Right cardiac atrium (tissue), 5 donors: ENCODE measurements at regions not wholly inside any gene's neighbourhood (a gene's known extent, or its start where the extent isn't known, plus 50 kb on each side); places are given as distances from the start of the nearest gene placed in this dataset.
A peak's percentile ranks its signal among the peaks of the same experiment; 100 is the strongest.

Experiments used
- ATAC-seq, 2 donors: fragments of 200-7000 bp; cut with Tn5 transposase; one replicate each; pipeline versions ENCODE4 v1.8.0 to v1.9.1; 2020; ENCODE audit warnings: moderate library complexity in 2 of 2, mild to moderate bottlenecking in 1 of 2
- DNase-seq, 3 donors: peaks; one replicate each; pipeline ENCODE4 v3.0.0-alpha.2; 2020
- H3K27ac ChIP-seq: one replicate; pipeline ENCODE4 v1.5.1; 2013; ENCODE audit warnings: mild to moderate bottlenecking, low read length, control low read depth, moderate library complexity
- H3K27me3 ChIP-seq: one replicate; pipeline ENCODE4 v1.6.1; 2013; ENCODE audit not compliant: control insufficient read depth, insufficient read depth
- H3K4me1 ChIP-seq: one replicate; pipeline ENCODE4 v1.6.1; 2013; ENCODE audit warnings: low read length; ENCODE audit not compliant: control insufficient read depth, insufficient read depth
- H3K4me3 ChIP-seq: one replicate; pipeline ENCODE4 v1.5.1; 2013; ENCODE audit warnings: low read length, control low read depth
- H3K9me3 ChIP-seq: one replicate; pipeline ENCODE4 v1.6.1; 2013; ENCODE audit warnings: low read length; ENCODE audit not compliant: control insufficient read depth
- WGBS: extraction: QIAGEN DNeasy Blood & Tissue Kit; methylation state at CpG from one replicate; pipeline ENCODE4 v1.1.7; 2013; 5-methylcytosine and 5-hydroxymethylcytosine counted together
- intact Hi-C, 4 donors: fragments of 100-400 bp; cut with DNase I; formaldehyde crosslinking; loops; one replicate each; pipeline versions ENCODE4 v1.11.0 to v1.14.0; 2022 to 2023
- donor health status: healthy with polysubstance abuse.
- donor health status: DM: no; HTN: yes; CAD: no.
- donor health status: DM: no; HTN: no; CAD: no.
- donor health status: DM: no; HTN: yes; CAD: no; lungs with severe emphysema.
- donor health status: DM: yes; HTN: yes; CAD: no.

DNA sequence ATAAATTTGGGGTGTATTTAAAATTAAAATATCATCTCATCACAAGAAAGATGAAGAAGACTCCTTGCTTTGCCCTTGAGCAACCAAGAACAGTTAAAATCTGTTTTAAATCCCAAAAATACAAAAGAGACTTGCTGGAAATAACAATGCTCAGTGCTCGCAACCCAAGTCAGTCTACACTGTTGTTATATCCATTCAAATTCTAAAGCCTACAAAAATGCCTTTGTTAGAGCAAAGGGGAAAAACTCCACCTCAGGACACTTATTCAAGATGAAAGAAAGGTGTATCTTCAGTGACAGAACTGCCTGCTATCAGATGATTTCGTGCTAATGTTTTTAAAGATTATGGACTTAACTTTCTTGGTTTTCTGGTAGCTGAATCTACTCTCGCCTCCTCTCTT is 111.9 kb upstream of the TANK start:
- 65% methylated on average over 3 of the region's 3 CpGs for WGBS
- Histone ChIP-seq H3K4me1 (no peaks in the 10 kb centered on the region), H3K4me3 (no peak overlapping the region), H3K27me3 (no peaks in the 10 kb centered on the region), H3K27ac (no peak overlapping the region), H3K9me3 (no peaks in the 10 kb centered on the region)
- no peak for DNase-seq
- no peak for ATAC-seq
- intact Hi-C loops, result no loop called here

DNA sequence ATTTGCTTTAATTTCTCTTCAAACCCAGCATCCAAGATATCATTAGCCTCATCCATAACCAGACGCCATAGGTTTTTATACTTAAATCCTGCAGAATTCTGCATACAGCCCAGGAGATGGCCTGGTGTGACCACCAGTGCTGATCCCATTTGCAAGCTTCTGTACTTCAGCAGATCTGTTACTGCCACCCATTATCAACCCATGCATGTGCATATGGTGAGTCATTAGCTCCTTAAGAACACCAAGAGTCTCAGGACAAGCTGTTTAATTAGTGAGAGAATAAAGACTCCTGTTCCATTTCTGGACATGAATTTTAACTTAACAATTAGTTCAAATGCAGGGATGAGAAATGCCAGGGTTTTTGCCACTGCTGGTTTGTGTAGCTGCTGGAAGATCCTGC is 110.7 kb upstream of the TANK start:
- Histone ChIP-seq H3K9me3 (no peaks in the 10 kb centered on the region), H3K27me3 (no peaks in the 10 kb centered on the region), H3K4me1 (no peaks in the 10 kb centered on the region), H3K27ac (no peak overlapping the region), H3K4me3 (no peak overlapping the region)
- no peak for ATAC-seq
- intact Hi-C loops, result no loop called here
- WGBS, result 87% methylated on average over 1 of the region's 1 CpG
- no peak for DNase-seq

DNA sequence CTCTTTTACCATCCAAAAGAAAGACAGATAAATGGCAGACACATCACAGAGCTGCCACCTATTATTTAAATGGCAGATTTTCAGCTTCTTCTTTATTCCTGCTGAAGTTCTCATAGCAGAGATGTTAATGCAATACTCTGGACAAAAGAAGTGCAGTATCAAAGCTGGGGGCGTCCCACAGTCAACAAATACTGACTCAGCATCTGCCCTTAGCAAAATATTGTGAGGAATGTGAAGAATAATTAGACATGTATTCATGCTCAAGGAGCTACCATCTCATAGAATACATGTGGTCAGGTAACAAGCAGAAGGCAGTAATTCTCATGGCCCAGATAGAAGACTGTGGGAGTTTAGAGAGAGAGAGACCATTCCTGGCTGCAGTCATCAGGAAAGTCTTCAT is 108.0 kb upstream of the TANK start:
- H3K9me3 ChIP-seq, result no peaks in the 10 kb centered on the region
- no peak for DNase-seq
- H3K4me1 ChIP-seq, result no peaks in the 10 kb centered on the region
- H3K27me3 ChIP-seq, result no peaks in the 10 kb centered on the region
- H3K27ac ChIP-seq, result no peak overlapping the region
- intact Hi-C loops, result no loop called here
- no peak for ATAC-seq
- WGBS, result 88% methylated on average over 1 of the region's 1 CpG
- no peak overlapping the region for H3K4me3 ChIP-seq

DNA sequence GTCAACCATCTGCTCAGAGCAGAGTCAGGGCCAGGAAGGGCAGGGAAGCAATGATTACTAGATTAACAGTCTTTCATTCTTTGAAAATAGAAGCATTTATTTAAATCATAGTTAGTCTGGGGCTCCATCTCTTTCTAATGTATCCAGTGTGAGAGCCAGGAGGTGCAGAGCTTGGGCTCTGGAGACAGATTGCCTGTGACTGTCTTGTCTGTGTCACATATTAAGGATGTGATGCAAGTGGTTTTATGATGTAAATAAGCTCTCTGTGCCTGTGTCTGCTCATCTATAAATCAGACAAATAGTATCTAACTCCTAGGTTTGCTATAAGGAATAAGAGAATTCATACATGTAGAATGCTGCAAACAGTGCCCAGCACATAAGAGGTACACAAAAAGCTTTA is 104.9 kb upstream of the TANK start:
- Histone ChIP-seq H3K27ac (no peak overlapping the region), H3K9me3 (no peaks in the 10 kb centered on the region), H3K27me3 (no peaks in the 10 kb centered on the region), H3K4me1 (no peaks in the 10 kb centered on the region), H3K4me3 (no peak overlapping the region)
- ATAC-seq, result no peak
- intact Hi-C loops, result no loop called here
- DNase-seq, result no peak

DNA sequence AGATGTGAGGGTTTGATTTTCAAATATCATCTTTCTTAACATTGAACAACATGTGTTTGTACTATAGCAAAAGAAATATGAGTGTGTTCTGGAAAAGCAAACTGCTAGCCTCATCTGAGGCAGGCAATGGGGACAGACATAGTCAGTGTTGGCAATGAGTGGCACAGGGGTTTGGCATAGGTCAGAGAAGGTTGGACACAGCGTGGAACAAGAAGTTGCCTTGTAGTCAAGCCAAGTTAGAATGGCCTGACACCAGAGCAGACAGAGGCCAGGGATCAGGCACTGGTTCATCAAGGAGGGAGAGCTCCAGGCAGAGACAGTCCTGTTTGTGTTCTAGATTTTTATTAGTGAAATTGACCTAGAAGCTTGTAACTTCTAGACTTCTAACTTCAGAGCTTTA is 100.8 kb upstream of the TANK start:
- H3K4me3 ChIP-seq, result no peak overlapping the region
- WGBS, result 60% methylated on average over 1 of the region's 1 CpG
- H3K4me1 ChIP-seq, result no peaks in the 10 kb centered on the region
- DNase-seq (no peak), ATAC-seq (no peak)
- no peak overlapping the region for H3K27ac ChIP-seq
- intact Hi-C loops, result no loop called here
- H3K9me3 ChIP-seq, result no peaks in the 10 kb centered on the region
- H3K27me3 ChIP-seq, result no peaks in the 10 kb centered on the region

DNA sequence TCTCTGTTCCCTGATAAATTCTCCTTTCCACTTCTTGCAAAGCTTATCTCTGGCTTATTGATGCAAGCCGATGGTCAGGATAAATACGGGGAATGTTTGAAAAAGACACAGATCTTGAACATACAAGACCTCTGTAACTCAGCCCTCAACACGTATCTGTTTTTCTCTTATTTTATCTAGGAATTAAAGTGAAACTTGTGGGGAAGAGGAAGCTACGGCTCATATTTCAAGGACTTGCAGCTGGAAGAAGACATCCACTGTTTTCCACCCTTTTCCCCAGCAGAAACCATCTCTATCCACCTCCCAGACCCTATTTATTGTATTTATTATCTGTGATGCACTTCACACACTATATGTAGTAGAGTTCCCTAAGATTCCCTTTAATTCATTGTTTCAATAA is 98.4 kb upstream of the TANK start:
- no peak for DNase-seq
- 62% methylated on average over 4 of the region's 4 CpGs for WGBS

DNA sequence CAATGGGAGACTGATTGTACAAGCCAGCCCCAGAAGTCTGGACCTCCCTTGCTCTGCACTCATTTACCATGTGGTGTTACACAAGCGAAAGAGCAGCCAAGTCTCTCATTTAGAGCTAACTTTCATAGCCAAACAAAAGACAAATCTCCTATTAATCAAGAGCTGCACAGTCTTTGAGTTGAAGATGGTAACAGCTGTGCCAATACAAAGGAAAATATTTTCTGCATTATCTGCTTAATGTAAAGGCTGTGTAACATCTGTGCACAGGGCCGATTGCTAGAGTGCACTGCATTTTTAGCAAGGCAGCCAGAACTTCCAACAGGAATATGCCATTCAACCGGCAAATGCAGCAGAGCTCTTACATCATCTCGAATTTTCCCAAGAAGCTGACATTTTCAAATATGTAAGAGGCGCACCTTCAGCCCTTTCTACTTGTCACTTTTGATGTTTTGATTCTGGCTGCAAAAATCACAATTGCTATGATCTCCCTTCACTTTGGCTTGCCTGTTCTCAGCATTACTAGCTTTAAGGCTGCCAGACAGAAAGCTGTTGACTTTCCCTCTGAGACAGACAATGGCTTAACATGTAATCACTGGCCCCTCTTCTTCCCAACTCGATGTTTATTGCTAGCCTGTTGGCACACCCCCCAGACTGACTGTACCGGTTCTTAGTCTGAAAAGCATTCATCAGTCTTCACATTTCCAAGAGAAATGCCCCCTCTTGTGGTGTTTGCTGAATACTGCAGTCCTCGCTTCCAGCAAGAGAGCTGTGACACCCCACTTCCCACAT is 96.9 kb upstream of the TANK start:
- DNase-seq (peak; percentile 59 to 82 (median 65)), ATAC-seq (peak; percentile 85 to 90)
- Histone ChIP-seq H3K9me3 (no peaks in the 10 kb centered on the region), H3K4me1 (no peaks in the 10 kb centered on the region), H3K27ac (no peak overlapping the region), H3K4me3 (peak overlapping the region; percentile 7), H3K27me3 (no peaks in the 10 kb centered on the region)
- 29% methylated on average over 8 of the region's 8 CpGs for WGBS
- intact Hi-C loops, result no loop called here

More for the DNA sequence above, 98.4 kb upstream of the TANK start:
- Histone ChIP-seq H3K4me3 (no peak overlapping the region), H3K27me3 (no peaks in the 10 kb centered on the region), H3K9me3 (no peaks in the 10 kb centered on the region), H3K27ac (no peak overlapping the region), H3K4me1 (no peaks in the 10 kb centered on the region)
- intact Hi-C loops, result no loop called here
- ATAC-seq, result no peak

DNA sequence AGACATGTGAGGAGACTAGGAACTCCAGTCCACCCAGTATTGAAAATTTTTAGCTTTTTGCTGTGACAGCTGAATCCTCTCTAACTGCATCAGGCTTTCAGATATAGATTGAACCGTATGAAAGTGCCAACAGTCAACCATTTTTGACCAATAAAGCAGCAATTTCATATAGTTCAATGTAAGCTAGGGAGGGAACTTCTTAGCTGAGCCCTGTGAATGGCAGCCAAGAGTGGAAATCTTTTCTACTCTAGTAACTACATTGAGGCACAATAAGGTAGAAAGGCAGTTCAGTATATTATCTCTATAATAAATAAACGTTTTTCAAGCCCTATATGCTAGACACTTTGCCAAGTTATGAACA is 96.3 kb upstream of the TANK start:
- no peak for DNase-seq
- no peak overlapping the region for H3K27ac ChIP-seq

DNA sequence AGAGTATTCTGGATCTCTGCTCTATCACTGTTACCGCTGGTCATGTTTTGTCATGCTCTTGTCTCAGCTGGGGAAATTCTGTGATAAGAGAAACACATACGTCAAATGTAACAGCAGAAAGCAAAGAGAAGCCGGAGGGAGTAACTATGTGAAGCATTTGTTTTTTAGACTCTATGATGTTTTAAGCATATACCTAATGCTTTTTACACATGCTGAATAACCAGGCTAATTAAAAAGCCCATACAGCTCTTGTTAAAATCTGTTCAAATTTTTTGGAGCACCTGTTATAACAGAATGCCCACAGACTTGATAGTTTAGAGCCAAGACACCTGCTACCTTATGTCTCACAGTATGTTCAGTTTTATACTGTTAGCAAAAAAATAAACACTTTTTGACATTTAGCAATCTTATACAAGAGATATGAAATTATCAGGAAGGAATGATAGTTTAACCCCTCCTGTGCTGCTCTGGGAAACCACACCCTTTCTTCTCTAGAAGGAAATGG is 92.3 kb upstream of the TANK start:
- Histone ChIP-seq H3K27ac (no peak overlapping the region), H3K4me3 (no peak overlapping the region), H3K4me1 (no peaks in the 10 kb centered on the region), H3K27me3 (no peaks in the 10 kb centered on the region), H3K9me3 (no peaks in the 10 kb centered on the region)
- WGBS, result 44% methylated on average over 3 of the region's 3 CpGs
- intact Hi-C loops, result no loop called here
- ATAC-seq (no peak), DNase-seq (no peak)

More for the DNA sequence above, 96.3 kb upstream of the TANK start:
- ATAC-seq, result no peak
- Histone ChIP-seq H3K4me1 (no peaks in the 10 kb centered on the region), H3K9me3 (no peaks in the 10 kb centered on the region), H3K4me3 (no peak overlapping the region), H3K27me3 (no peaks in the 10 kb centered on the region)
- intact Hi-C loops, result no loop called here
- WGBS, result 21% methylated on average over 2 of the region's 2 CpGs

DNA sequence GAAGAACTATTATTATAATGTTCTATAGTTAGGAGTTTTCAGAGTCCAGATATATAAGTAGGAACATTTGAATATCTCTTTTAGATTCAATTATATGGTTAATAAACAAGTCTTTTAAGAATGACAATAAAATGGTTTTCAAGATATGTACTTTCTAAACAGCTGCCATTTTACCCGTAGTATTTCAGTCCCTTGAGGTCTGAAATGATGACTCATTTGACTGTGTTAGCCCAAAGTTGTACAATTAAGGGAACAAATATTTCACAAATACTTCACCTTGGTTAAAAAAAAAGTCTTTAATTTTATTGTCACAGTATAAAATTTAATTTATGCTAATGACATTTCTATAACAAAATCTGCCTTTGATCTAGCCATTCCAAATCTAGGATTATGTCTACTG is 91.6 kb upstream of the TANK start:
- H3K27ac ChIP-seq, result no peak overlapping the region
- WGBS, result 31% methylated on average over 1 of the region's 1 CpG
- H3K9me3 ChIP-seq, result no peaks in the 10 kb centered on the region
- no peak for ATAC-seq
- no peak for DNase-seq
- intact Hi-C loops, result no loop called here
- no peaks in the 10 kb centered on the region for H3K4me1 ChIP-seq
- no peaks in the 10 kb centered on the region for H3K27me3 ChIP-seq
- no peak overlapping the region for H3K4me3 ChIP-seq

DNA sequence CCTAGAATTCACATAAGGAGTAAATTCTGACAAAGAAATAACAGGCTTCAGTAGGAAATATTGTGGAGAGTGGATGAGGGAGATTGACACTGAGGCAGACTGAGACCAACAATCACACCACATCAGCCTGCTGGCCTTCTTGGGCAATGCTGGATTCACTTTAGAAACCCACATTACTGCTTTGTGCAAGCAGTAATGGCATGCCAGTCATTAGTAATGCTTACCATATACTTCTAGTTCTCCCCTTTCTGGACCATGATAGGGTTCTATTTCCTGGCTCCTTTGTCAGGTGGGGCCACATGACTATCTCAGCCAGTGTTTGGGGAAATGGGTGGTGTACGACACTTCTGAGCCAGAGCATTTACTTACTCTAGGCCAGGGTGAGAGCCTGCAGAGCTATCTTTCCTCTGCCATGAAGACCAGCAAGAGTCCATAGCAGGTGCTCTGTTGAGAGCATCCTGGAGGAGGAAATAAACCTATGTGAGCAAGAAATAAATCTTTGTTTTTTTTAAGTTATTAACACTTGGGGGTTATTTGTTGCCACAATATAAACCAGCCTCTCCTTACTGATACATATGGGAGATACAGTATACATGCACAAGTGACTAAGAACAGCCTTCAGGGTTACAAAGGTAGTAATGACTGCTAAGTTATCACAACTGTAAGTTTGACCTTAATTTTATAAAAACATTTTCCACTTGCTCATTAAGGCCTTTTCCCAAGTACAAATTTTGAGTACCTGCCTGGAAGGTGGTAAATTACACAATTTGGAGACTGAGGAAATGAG is 89.3 kb upstream of the TANK start:
- Histone ChIP-seq H3K27ac (no peak overlapping the region), H3K27me3 (no peaks in the 10 kb centered on the region), H3K9me3 (no peaks in the 10 kb centered on the region), H3K4me1 (no peaks in the 10 kb centered on the region), H3K4me3 (no peak overlapping the region)
- 83% methylated on average over 1 of the region's 1 CpG for WGBS
- DNase-seq (no peak), ATAC-seq (no peak)
- intact Hi-C loops, result no loop called here
